ENCODE measurements at regions not wholly inside any gene's neighbourhood (a gene's known extent, or its start where the extent isn't known, plus 50 kb on each side); places are given as distances from the start of the nearest gene placed in this dataset.

GRCh38 chr2:107264184-107264583, 378.2 kb upstream of the ST6GAL2 start (continued):
- TF ChIP-seq CBFB (CRISPR knock-in tag; IDR thresholded peaks at IDR 0.05; ENCODE audit: low read depth) = no peak
- TF ChIP-seq ESRRA (CRISPR knock-in tag; IDR thresholded peaks at IDR 0.05; ENCODE audit: borderline replicate concordance) = no peak
- no peak for TF ChIP-seq PRRX2 (CRISPR knock-in tag; IDR thresholded peaks at IDR 0.05)
- TF ChIP-seq ZNF219 (CRISPR knock-in tag; IDR thresholded peaks at IDR 0.05; ENCODE audit: borderline replicate concordance) = no peak

GRCh38 chr2:107266555-107266954, 380.6 kb upstream of the ST6GAL2 start:
- CTCF ChIA-PET = no interaction called here
- Mint-ChIP-seq H3K27ac (no peak overlapping the region), H3K36me3 (no peaks in the 10 kb centered on the region), H3K4me1 (peaks cover 11% of the 10 kb centered on the region), H3K27me3 (ENCODE audit: low read depth) (no peaks in the 10 kb centered on the region), H3K9me3 (no peaks in the 10 kb centered on the region), H3K4me3 (no peak overlapping the region)
- POLR2A ChIA-PET = no interaction called here
- DNase-seq (ENCODE audit: low spot score) = no peak
- ATAC-seq = no peak
- TF ChIP-seq RELA (CRISPR knock-in tag; IDR thresholded peaks at IDR 0.05; ENCODE audit: borderline replicate concordance) (no peak), ZNF416 (CRISPR knock-in tag; IDR thresholded peaks at IDR 0.05) (no peak), ESRRA (CRISPR knock-in tag; IDR thresholded peaks at IDR 0.05; ENCODE audit: borderline replicate concordance) (no peak), TEAD1 (CRISPR knock-in tag; IDR thresholded peaks at IDR 0.05) (no peak)

GRCh38 chr2:107267086-107267485, 381.1 kb upstream of the ST6GAL2 start:
- ChIA-PET POLR2A (no interaction called here), CTCF (no interaction called here)
- H3K36me3 Mint-ChIP-seq = no peaks in the 10 kb centered on the region
- no peak overlapping the region for H3K27ac Mint-ChIP-seq
- DNase-seq (ENCODE audit: low spot score) (no peak), ATAC-seq (no peak)
- TF ChIP-seq E2F4 (CRISPR knock-in tag; IDR thresholded peaks at IDR 0.05; ENCODE audit: borderline replicate concordance, low read depth) (no peak), FOXK1 (CRISPR knock-in tag; IDR thresholded peaks at IDR 0.05) (no peak), MAX (CRISPR knock-in tag; IDR thresholded peaks at IDR 0.05) (no peak), FOXJ3 (CRISPR knock-in tag; IDR thresholded peaks at IDR 0.05; ENCODE audit: borderline replicate concordance) (no peak), ZBTB21 (CRISPR knock-in tag; IDR thresholded peaks at IDR 0.05; ENCODE audit: borderline replicate concordance) (no peak), ZNF263 (CRISPR knock-in tag; IDR thresholded peaks at IDR 0.05; ENCODE audit: low read depth) (no peak), ETV6 (CRISPR knock-in tag; IDR thresholded peaks at IDR 0.05) (no peak), SMAD4 (CRISPR knock-in tag; IDR thresholded peaks at IDR 0.05) (no peak), MXD4 (CRISPR knock-in tag; IDR thresholded peaks at IDR 0.05; ENCODE audit: borderline replicate concordance) (no peak), KAT7 (CRISPR knock-in tag; IDR thresholded peaks at IDR 0.05; ENCODE audit: borderline replicate concordance) (no peak), SOX15 (CRISPR knock-in tag; IDR thresholded peaks at IDR 0.05) (no peak), GTF2I (CRISPR knock-in tag; conservative IDR thresholded peaks at IDR 0.05) (no peak)
- TF ChIP-seq, protein P1, sequence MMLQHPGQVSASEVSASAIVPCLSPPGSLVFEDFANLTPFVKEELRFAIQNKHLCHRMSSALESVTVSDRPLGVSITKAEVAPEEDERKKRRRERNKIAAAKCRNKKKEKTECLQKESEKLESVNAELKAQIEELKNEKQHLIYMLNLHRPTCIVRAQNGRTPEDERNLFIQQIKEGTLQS (CRISPR knock-in tag; conservative IDR thresholded peaks at IDR 0.05) = no peak
- TF ChIP-seq, protein P2, sequence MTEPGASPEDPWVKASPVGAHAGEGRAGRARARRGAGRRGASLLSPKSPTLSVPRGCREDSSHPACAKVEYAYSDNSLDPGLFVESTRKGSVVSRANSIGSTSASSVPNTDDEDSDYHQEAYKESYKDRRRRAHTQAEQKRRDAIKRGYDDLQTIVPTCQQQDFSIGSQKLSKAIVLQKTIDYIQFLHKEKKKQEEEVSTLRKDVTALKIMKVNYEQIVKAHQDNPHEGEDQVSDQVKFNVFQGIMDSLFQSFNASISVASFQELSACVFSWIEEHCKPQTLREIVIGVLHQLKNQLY (CRISPR knock-in tag; IDR thresholded peaks at IDR 0.05) = no peak
- H3K4me1 Mint-ChIP-seq = peaks cover 11% of the 10 kb centered on the region
- H3K27me3 Mint-ChIP-seq (ENCODE audit: low read depth) = no peaks in the 10 kb centered on the region
- H3K9me3 Mint-ChIP-seq = no peaks in the 10 kb centered on the region
- H3K4me3 Mint-ChIP-seq = no peak overlapping the region

DNA sequence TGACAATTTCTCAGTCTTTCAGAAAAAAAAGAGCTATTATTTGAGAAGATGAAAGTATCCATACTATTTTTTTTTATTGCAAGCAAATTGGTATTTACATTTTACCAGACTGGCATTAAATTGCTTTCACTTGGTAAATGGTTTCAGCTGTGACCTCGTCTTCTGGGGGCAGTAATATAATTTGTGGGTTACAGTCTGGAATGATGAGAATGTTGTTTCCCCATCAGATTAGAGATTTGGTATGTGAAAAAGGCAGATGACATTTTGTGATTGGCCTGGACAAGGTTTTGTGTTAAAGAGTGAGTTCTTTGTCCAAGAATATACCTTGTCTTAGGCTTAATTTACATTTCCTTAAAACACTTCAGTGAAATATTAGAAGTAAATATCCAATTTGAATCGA, 390.1 kb upstream of the ST6GAL2 start:
- DNase-seq (ENCODE audit: low spot score) (no peak), ATAC-seq (no peak)
- no peaks in the 10 kb centered on the region for H3K9me3 Mint-ChIP-seq
- CTCF ChIA-PET = no interaction called here
- no peaks in the 10 kb centered on the region for H3K36me3 Mint-ChIP-seq
- POLR2A ChIA-PET = no interaction called here
- H3K27me3 Mint-ChIP-seq (ENCODE audit: low read depth) = no peaks in the 10 kb centered on the region
- H3K4me1 Mint-ChIP-seq = no peaks in the 10 kb centered on the region
- no peak overlapping the region for H3K27ac Mint-ChIP-seq
- no peak overlapping the region for H3K4me3 Mint-ChIP-seq
- TF ChIP-seq NFYB (CRISPR knock-in tag; conservative IDR thresholded peaks at IDR 0.05; ENCODE audit: low read depth) (no peak), GRHL2 (CRISPR knock-in tag; IDR thresholded peaks at IDR 0.05; ENCODE audit: insufficient replicate concordance, severe bottlenecking) (no peak), ZNF219 (CRISPR knock-in tag; IDR thresholded peaks at IDR 0.05; ENCODE audit: borderline replicate concordance) (no peak), FOXK1 (CRISPR knock-in tag; IDR thresholded peaks at IDR 0.05) (no peak), CREM (CRISPR knock-in tag; IDR thresholded peaks at IDR 0.05) (no peak), SMAD3 (CRISPR knock-in tag; IDR thresholded peaks at IDR 0.05; ENCODE audit: borderline replicate concordance) (no peak), CBFB (CRISPR knock-in tag; IDR thresholded peaks at IDR 0.05; ENCODE audit: low read depth) (no peak), ZBTB43 (CRISPR knock-in tag; IDR thresholded peaks at IDR 0.05) (no peak)
- TF ChIP-seq, protein P3, sequence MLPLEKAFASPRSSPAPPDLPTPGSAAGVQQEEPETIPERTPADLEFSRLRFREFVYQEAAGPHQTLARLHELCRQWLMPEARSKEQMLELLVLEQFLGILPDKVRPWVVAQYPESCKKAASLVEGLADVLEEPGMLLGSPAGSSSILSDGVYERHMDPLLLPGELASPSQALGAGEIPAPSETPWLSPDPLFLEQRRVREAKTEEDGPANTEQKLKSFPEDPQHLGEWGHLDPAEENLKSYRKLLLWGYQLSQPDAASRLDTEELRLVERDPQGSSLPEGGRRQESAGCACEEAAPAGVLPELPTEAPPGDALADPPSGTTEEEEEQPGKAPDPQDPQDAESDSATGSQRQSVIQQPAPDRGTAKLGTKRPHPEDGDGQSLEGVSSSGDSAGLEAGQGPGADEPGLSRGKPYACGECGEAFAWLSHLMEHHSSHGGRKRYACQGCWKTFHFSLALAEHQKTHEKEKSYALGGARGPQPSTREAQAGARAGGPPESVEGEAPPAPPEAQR (CRISPR knock-in tag; IDR thresholded peaks at IDR 0.05) = no peak
